ENCODE measurements at regions not wholly inside any gene's neighbourhood (a gene's known extent, or its start where the extent isn't known, plus 50 kb on each side); places are given as distances from the start of the nearest gene placed in this dataset.

DNA sequence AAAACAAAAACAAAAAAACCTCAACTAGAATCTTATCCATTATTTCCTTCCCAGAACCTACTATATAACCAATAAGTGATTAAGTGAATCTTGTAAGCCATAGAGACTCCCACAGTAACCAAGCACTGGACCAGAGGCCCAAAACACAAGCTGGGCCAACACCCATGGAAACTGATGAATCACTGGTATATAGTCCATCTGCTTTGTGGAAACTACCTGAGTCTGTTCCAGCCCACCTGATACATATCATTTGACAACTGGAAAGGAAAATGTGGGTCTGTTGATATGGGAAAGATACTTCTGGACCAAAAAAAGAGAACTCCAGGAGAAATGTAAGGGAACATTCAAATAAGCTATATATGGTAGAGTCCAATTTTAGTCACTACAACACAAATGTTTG, 252.8 kb downstream of the MREG start:
- no peak for TF ChIP-seq EZH2 (IDR thresholded peaks at IDR 0.05)
- TF ChIP-seq POLR2AphosphoS5 (IDR thresholded peaks at IDR 0.05; ENCODE audit: borderline replicate concordance, low read depth, low read length): no peak
- no peak for TF ChIP-seq FOXP2 (optimal IDR thresholded peaks at IDR 0.05; ENCODE audit: control extremely low read depth, extremely low read length, insufficient read depth)
